Gastrocnemius medialis (tissue), 4 donors: ENCODE measurements at regions not wholly inside any gene's neighbourhood (a gene's known extent, or its start where the extent isn't known, plus 50 kb on each side); places are given as distances from the start of the nearest gene placed in this dataset.
A peak's percentile ranks its signal among the peaks of the same experiment; 100 is the strongest.

Experiments used
- ATAC-seq, 2 donors: fragments of 150-250 bp; one replicate each; pipeline ENCODE4 v1.9.1; 2016
- DNase-seq, 2 donors: peaks; one replicate each; pipeline ENCODE4 v3.0.0-alpha.2; 2019
- H3K27ac ChIP-seq, 4 donors: fragments of 200-600 bp; sonication (generic); 1 replicate in 1 of 4; 2 replicates in 3 of 4; pipeline ENCODE4 v1.5.1; 2016 to 2018; ENCODE audit warnings: mild to moderate bottlenecking in 2 of 4, moderate library complexity in 1 of 4
- H3K27me3 ChIP-seq, 3 donors: fragments of 200-600 bp; sonication (generic) in 2 of 3; 1 replicate in 1 of 3; 2 replicates in 2 of 3; pipeline versions ENCODE4 v1.5.1 to v1.6.0; 2016 to 2019; ENCODE audit warnings: mild to moderate bottlenecking in 1 of 3, moderate library complexity in 1 of 3
- H3K36me3 ChIP-seq, 2 donors: fragments of 200-600 bp; sonication (generic) in 1 of 2; one replicate each; pipeline ENCODE4 v1.5.1; 2017 to 2018
- H3K4me1 ChIP-seq, 2 donors: fragments of 200-600 bp; sonication (generic) in 1 of 2; one replicate each; pipeline ENCODE4 v1.5.1; 2016 to 2017; ENCODE audit warnings: mild to moderate bottlenecking in 2 of 2
- H3K4me3 ChIP-seq, 4 donors: fragments of 200-600 bp; sonication (generic) in 3 of 4; 1 replicate in 1 of 4; 2 replicates in 3 of 4; pipeline ENCODE4 v1.5.1; 2016 to 2019; ENCODE audit warnings: mild to moderate bottlenecking in 2 of 4
- H3K9me3 ChIP-seq, 3 donors: fragments of 200-600 bp; sonication (generic) in 2 of 3; 1 replicate in 1 of 3; 2 replicates in 2 of 3; pipeline ENCODE4 v1.5.1; 2016 to 2019
- CTCF ChIP-seq, 5 experiments: fragments of 450-650 bp in 3 of 5; fragments of 200-600 bp in 2 of 5; sonication (generic) in 2 of 5; IDR thresholded peaks in 4 of 5; conservative IDR thresholded peaks in 1 of 5; 1 replicate in 4 of 5; 2 replicates in 1 of 5; pipeline ENCODE4 v1.5.1; 2016 to 2019; ENCODE audit warnings: antibody characterized with exemption in 5 of 5, mild to moderate bottlenecking in 3 of 5, moderate library complexity in 3 of 5
- POLR2A ChIP-seq, 2 donors: fragments of 450-650 bp; IDR thresholded peaks; one replicate each; pipeline ENCODE4 v1.6.1; 2017; ENCODE audit warnings: antibody characterized with exemption in 2 of 2, mild to moderate bottlenecking in 2 of 2, moderate library complexity in 2 of 2
- in situ Hi-C, 4 donors: fragments of 200-750 bp; cut with MboI; loops; one replicate each; pipeline versions ENCODE4 v1.15.0 to v1.8.0; 2017; ENCODE audit warnings: low sequenced_read_pairs in 4 of 4
- intact Hi-C: fragments of 100-400 bp; cut with DNase I; formaldehyde crosslinking; loops from one replicate; pipeline ENCODE4 v1.15.1; 2023; ENCODE audit warnings: low total_unique reads

GRCh38 chr2:239552213-239552926 is 151.6 kb upstream of the HDAC4 start:
- Histone ChIP-seq H3K4me1 (no peaks in the 10 kb centered on the region), H3K4me3 (no peak overlapping the region), H3K27ac (no peak overlapping the region), H3K36me3 (no peaks in the 10 kb centered on the region), H3K9me3 (no peaks in the 10 kb centered on the region), H3K27me3 (no peaks in the 10 kb centered on the region)
- intact Hi-C loops (no loop called here), in situ Hi-C loops (no loop called here)
- ATAC-seq = no peak
- TF ChIP-seq CTCF (IDR thresholded peaks at IDR 0.05 in 4 of 5, conservative IDR thresholded peaks at IDR 0.05 in 1 of 5) (no peak), POLR2A (IDR thresholded peaks at IDR 0.05) (no peak)
- DNase-seq = no peak

- in situ Hi-C loops (no loop called here), intact Hi-C loops (no loop called here)
- no peak overlapping the region for H3K27ac ChIP-seq
- ATAC-seq (no peak), DNase-seq (peak in 1 of 2 donors; percentile 7)
- H3K9me3 ChIP-seq = no peaks in the 10 kb centered on the region
- TF ChIP-seq CTCF (IDR thresholded peaks at IDR 0.05 in 4 of 5, conservative IDR thresholded peaks at IDR 0.05 in 1 of 5) = no peak
- no peak for TF ChIP-seq POLR2A (IDR thresholded peaks at IDR 0.05)
- H3K27me3 ChIP-seq = no peaks in the 10 kb centered on the region
- no peak overlapping the region for H3K4me3 ChIP-seq
- H3K4me1 ChIP-seq = no peaks in the 10 kb centered on the region
- H3K36me3 ChIP-seq = no peaks in the 10 kb centered on the region
Observed at GRCh38 chr2:239551206-239551605, 150.4 kb upstream of the HDAC4 start.

GRCh38 chr2:239550357-239550756 is 149.5 kb upstream of the HDAC4 start:
- intact Hi-C loops (no loop called here), in situ Hi-C loops (no loop called here)
- Histone ChIP-seq H3K4me1 (no peaks in the 10 kb centered on the region), H3K9me3 (no peaks in the 10 kb centered on the region), H3K27ac (no peak overlapping the region), H3K27me3 (no peaks in the 10 kb centered on the region), H3K4me3 (no peak overlapping the region), H3K36me3 (no peaks in the 10 kb centered on the region)
- TF ChIP-seq POLR2A (IDR thresholded peaks at IDR 0.05) = no peak
- no peak for TF ChIP-seq CTCF (IDR thresholded peaks at IDR 0.05 in 4 of 5, conservative IDR thresholded peaks at IDR 0.05 in 1 of 5)
- ATAC-seq = no peak
- peak in 1 of 2 donors; percentile 1 for DNase-seq

GRCh38 chr2:239549711-239550255 is 149.0 kb upstream of the HDAC4 start:
- no peaks in the 10 kb centered on the region for H3K27me3 ChIP-seq
- ATAC-seq = no peak
- no peak overlapping the region for H3K4me3 ChIP-seq
- peak in 1 of 2 donors; percentile 8 for DNase-seq
- in situ Hi-C loops = no loop called here
- H3K27ac ChIP-seq = no peak overlapping the region
- TF ChIP-seq POLR2A (IDR thresholded peaks at IDR 0.05) (no peak), CTCF (IDR thresholded peaks at IDR 0.05 in 4 of 5, conservative IDR thresholded peaks at IDR 0.05 in 1 of 5) (no peak)
- intact Hi-C loops = no loop called here
- H3K36me3 ChIP-seq = no peaks in the 10 kb centered on the region
- H3K9me3 ChIP-seq = no peaks in the 10 kb centered on the region
- no peaks in the 10 kb centered on the region for H3K4me1 ChIP-seq
